ENCODE measurements at regions not wholly inside any gene's neighbourhood (a gene's known extent, or its start where the extent isn't known, plus 50 kb on each side); places are given as distances from the start of the nearest gene placed in this dataset.
"Not testable (repeated sequence)": the region's sequence is repeated elsewhere in the genome, so short reads cannot be mapped to it uniquely, and the experiment has no call there.

DNA sequence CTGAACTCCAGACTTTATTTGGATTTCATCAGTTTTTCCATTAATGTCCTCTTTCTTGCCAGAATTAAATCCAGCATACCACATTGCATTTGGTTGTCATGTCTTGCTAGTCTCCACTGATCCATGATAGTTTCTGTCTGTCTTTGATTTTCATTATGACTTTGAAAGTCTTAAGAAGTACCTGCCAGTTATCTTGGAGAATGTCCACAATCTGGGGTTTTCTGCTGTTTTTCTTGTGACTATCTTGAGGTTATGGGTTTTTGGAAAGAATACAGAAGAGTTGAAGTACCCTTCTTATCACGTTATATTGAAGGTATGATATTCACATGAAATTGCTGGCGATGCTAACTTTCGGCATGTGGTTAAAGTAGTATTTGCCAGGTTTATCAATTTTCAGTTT, 282.3 kb upstream of the PRICKLE1 start:
- TF ChIP-seq, protein P1, sequence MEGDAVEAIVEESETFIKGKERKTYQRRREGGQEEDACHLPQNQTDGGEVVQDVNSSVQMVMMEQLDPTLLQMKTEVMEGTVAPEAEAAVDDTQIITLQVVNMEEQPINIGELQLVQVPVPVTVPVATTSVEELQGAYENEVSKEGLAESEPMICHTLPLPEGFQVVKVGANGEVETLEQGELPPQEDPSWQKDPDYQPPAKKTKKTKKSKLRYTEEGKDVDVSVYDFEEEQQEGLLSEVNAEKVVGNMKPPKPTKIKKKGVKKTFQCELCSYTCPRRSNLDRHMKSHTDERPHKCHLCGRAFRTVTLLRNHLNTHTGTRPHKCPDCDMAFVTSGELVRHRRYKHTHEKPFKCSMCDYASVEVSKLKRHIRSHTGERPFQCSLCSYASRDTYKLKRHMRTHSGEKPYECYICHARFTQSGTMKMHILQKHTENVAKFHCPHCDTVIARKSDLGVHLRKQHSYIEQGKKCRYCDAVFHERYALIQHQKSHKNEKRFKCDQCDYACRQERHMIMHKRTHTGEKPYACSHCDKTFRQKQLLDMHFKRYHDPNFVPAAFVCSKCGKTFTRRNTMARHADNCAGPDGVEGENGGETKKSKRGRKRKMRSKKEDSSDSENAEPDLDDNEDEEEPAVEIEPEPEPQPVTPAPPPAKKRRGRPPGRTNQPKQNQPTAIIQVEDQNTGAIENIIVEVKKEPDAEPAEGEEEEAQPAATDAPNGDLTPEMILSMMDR (IDR thresholded peaks at IDR 0.05; ENCODE audit: low read depth, low read length, missing control alignments), result no peak

DNA sequence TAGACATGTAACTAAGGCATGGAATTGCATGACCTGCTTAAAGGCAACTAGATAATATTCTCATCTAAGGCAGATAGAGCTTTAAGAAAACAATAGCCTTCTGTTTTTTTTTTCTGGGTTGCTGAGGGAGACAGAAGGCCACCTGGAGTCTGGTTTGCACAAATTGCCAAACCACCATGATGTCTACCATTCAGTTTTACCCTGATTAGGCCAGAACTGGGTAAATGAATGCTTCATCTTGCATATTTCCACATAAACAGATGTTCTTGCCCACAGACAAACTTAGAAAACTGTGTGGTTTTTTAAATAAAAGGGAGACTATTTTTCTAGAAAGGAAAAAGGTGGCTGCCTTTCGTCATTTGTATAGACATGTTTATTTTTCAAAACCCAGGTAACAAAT, 278.7 kb upstream of the PRICKLE1 start:
- no peak for DNase-seq (ENCODE audit: extremely low read depth, low read depth)
- H3K4me3 ChIP-seq (replicated peaks; ENCODE audit: low read depth, low read length), result no peak overlapping the region
- TF ChIP-seq, protein P1 (IDR thresholded peaks at IDR 0.05; ENCODE audit: low read depth, low read length, missing control alignments), result no peak

More for the DNA sequence above, 282.3 kb upstream of the PRICKLE1 start:
- no peak overlapping the region for H3K4me3 ChIP-seq (replicated peaks; ENCODE audit: low read depth, low read length)
- DNase-seq (ENCODE audit: extremely low read depth, low read depth), result no peak

DNA sequence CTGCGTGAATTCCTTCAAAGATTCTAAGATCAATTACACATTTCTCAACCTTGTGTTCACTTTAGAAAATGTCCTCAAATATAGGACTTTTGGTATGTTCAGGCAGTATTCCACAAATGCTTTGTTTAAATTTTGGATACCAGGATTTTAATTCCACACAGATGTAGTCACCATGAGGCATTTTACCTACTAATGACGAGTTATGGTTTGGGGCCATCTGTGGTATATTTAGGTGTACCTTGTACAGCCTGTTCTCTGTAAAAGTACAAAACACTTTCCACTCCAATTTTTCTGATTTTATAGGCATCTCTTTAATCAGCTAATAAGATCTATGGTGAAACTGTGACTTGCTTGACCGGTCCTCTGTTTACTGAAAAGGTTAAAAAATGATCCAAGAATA, 275.7 kb upstream of the PRICKLE1 start:
- H3K4me3 ChIP-seq (replicated peaks; ENCODE audit: low read depth, low read length), result no peak overlapping the region
- TF ChIP-seq, protein P1 (IDR thresholded peaks at IDR 0.05; ENCODE audit: low read depth, low read length, missing control alignments), result no peak
- no peak for DNase-seq (ENCODE audit: extremely low read depth, low read depth)

DNA sequence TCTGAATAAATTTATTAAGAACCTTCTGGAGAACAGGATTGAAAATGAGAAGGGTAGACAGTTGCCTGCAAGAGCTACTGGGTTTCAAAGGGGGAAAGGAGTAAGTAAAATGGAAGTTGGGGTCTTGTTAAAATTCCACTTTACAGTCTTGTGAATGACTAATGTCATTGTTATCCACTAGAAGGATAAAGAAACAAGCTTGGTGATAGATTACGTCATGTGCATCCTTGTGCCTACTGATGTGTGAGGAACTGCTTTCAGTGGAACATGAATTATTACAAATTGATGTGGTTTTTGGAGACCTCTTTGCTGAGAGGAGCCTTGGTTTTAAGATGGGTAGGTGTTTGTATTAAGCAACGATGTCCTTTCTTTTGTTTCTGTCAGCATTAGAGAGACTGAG, 272.5 kb upstream of the PRICKLE1 start:
- TF ChIP-seq, protein P1 (IDR thresholded peaks at IDR 0.05; ENCODE audit: low read depth, low read length, missing control alignments), result no peak
- H3K4me3 ChIP-seq (replicated peaks; ENCODE audit: low read depth, low read length), result no peak overlapping the region
- DNase-seq (ENCODE audit: extremely low read depth, low read depth), result no peak

DNA sequence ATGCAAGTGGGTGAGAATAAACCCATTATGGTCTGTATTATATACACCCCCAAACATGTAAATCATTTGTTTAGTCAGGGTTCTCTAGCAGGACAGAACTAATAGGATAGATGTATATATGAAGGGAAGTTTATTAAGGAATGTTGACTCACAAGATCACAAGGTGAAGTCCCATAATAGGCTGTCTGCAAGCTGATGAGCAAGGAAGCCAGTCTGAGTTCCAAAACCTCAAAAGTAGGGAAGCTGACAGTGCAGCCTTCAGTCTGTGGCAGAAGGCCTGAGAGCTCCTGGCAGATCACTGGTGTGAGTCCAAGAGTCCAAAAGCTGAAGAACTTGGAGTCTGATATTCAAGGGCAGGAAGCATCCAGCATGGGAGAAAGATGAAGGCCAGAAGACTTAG, 270.8 kb upstream of the PRICKLE1 start:
- not testable (repeated sequence) for H3K4me3 ChIP-seq (replicated peaks; ENCODE audit: low read depth, low read length); DNase-seq (ENCODE audit: extremely low read depth, low read depth)

DNA sequence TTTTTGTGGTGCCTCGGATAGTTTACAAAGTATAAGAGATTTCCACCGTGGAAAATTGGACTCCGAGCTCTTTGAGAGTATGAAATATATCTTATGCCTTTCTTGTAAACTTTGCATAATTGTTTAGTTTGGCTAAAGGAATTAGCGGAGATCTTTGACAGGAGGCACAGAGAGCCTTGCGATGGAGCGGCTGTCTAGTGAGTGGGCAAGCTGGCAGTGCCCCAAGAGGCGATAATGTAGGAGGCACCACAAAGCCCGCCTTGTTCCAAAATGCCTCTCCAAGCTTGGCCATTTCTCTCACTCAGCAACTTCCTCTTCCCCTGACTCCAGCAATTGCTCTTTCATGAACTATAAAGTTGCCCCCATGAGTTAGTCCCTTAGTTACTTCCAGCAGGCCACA, 270.1 kb upstream of the PRICKLE1 start:
- DNase-seq (ENCODE audit: extremely low read depth, low read depth), result no peak
- TF ChIP-seq, protein P1 (IDR thresholded peaks at IDR 0.05; ENCODE audit: low read depth, low read length, missing control alignments), result no peak
- no peak overlapping the region for H3K4me3 ChIP-seq (replicated peaks; ENCODE audit: low read depth, low read length)

DNA sequence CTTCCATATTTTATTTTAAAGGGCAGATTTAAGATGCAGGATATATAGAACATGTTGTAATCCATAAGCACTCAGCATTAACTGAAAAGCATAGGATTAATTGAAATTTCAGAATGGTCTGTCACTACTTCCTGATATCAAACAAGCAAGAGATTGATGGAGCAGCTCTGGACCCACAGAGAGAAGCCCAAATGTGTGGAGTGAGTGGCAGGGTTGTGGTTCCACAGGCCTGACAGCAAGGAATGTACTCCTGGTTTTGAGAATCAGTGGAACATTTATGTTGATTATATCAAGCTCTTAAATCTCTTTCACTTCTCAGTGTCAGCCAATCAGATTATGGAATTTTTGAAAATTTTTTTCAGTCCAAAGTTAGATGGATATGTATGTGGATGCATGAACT, 267.6 kb upstream of the PRICKLE1 start:
- H3K4me3 ChIP-seq (replicated peaks; ENCODE audit: low read depth, low read length), result no peak overlapping the region
- no peak for DNase-seq (ENCODE audit: extremely low read depth, low read depth)
- TF ChIP-seq, protein P1 (IDR thresholded peaks at IDR 0.05; ENCODE audit: low read depth, low read length, missing control alignments), result no peak
